ENCODE measurements at regions not wholly inside any gene's neighbourhood (a gene's known extent, or its start where the extent isn't known, plus 50 kb on each side); places are given as distances from the start of the nearest gene placed in this dataset.

GRCh38 chr17:34825884-34826283 lies 135.4 kb downstream of the CCT6B start:
- TF ChIP-seq EZH2 (IDR thresholded peaks at IDR 0.05; ENCODE audit: insufficient read depth, low read length) (no peak), CTCF (IDR thresholded peaks at IDR 0.05; ENCODE audit: insufficient read depth, low read depth, low read length) (no peak)
